OCI-LY1 (cell line): ENCODE measurements at regions not wholly inside any gene's neighbourhood (a gene's known extent, or its start where the extent isn't known, plus 50 kb on each side); places are given as distances from the start of the nearest gene placed in this dataset.

Experiments
- EZH2 ChIP-seq: fragments of 200-600 bp; sonication (generic), shearing (Covaris generic); IDR thresholded peaks from 2 replicates; pipeline ENCODE4 v1.8.0; 2017; ENCODE audit warnings: borderline replicate concordance, mixed run types, mild to moderate bottlenecking, antibody characterized with exemption, low read length, moderate library complexity, mixed read lengths
- TF ChIP-seq, protein P1 (sequence below): fragments of 200-600 bp; sonication (generic), shearing (Covaris generic); IDR thresholded peaks from 2 replicates; pipeline ENCODE4 v1.5.1; 2017; ENCODE audit warnings: mild to moderate bottlenecking, antibody characterized with exemption, low read length, moderate library complexity, mixed read lengths

DNA sequence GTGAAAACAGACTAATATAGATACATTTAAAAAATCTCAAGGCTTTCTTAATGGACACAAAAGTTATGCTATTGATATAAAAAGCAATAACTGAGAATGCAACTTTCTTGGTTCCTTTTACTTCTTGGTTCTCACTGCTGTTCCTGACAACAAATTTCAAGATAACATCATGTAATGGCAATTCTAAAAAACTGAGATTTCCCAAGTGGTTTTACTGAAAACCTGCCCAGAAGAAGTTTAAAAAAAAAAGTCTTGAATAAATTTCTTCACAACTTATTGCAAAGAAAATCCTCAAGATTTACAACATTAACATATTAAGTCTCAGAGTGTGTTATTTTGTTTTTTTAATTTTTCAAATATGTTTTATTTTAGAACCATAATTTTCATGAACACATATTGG lies 302.8 kb upstream of the COX7C start:
- TF ChIP-seq EZH2 = no peak
- TF ChIP-seq, protein P1, sequence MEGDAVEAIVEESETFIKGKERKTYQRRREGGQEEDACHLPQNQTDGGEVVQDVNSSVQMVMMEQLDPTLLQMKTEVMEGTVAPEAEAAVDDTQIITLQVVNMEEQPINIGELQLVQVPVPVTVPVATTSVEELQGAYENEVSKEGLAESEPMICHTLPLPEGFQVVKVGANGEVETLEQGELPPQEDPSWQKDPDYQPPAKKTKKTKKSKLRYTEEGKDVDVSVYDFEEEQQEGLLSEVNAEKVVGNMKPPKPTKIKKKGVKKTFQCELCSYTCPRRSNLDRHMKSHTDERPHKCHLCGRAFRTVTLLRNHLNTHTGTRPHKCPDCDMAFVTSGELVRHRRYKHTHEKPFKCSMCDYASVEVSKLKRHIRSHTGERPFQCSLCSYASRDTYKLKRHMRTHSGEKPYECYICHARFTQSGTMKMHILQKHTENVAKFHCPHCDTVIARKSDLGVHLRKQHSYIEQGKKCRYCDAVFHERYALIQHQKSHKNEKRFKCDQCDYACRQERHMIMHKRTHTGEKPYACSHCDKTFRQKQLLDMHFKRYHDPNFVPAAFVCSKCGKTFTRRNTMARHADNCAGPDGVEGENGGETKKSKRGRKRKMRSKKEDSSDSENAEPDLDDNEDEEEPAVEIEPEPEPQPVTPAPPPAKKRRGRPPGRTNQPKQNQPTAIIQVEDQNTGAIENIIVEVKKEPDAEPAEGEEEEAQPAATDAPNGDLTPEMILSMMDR = no peak
